ENCODE measurements at regions not wholly inside any gene's neighbourhood (a gene's known extent, or its start where the extent isn't known, plus 50 kb on each side); places are given as distances from the start of the nearest gene placed in this dataset.

DNA sequence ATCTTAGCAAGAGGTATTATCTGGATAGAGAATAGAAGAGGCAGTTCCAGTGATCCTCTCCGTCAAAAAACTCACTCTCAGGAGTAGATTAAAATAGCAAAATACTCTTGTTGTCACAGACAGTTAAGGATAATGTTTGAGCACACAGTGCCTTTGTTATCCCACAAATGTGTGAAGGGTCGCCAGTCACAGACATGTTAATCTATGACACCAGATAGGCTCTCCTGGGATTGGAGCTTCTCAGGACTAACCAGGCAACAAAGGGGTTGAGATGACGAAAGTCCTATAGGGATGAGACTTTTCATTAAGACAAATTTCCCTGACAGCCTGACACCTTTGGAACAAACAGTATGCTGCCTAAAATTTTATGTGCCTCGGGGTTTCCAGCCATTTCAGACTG is 1947.1 kb downstream of the OLFM4 start:
- TF ChIP-seq RNF2 (IDR thresholded peaks at IDR 0.05; ENCODE audit: borderline replicate concordance, low read depth, low read length, missing control alignments, poor library complexity, severe bottlenecking): no peak
- no peak for TF ChIP-seq SP2 (IDR thresholded peaks at IDR 0.05; ENCODE audit: low read length)

Data from H1 (cell line).